GM21723 (cell line): ENCODE measurements at regions not wholly inside any gene's neighbourhood (a gene's known extent, or its start where the extent isn't known, plus 50 kb on each side); places are given as distances from the start of the nearest gene placed in this dataset.
"Not testable (repeated sequence)": the region's sequence is repeated elsewhere in the genome, so short reads cannot be mapped to it uniquely, and the experiment has no call there.

Experiments used
- ATAC-seq: cut with Tn5 transposase; IDR thresholded peaks from one replicate; pipeline ENCODE4 v1.9.1; 2021; ENCODE audit warnings: mild to moderate bottlenecking, moderate library complexity; ENCODE audit not compliant: unreplicated experiment

DNA sequence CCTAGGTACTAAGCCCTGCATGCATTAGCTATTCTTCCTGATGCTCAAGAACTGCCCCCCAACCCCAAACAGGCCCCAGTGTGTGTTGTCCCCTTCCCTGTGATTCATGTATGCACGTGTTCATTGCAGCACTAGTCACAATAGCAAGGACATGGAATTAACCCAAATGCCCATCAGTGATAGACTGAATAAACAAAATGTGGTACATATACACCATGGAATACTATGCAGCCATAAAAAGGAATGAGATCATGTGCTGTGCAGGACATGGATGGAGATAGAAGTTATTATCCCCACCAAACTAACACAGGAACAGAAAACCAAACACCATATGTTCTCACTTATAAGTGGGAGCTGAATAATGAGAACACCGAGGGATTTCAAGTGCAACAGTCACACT, 214.2 kb upstream of the SLC7A11 start:
- not testable (repeated sequence) for ATAC-seq

- ATAC-seq: no peak
Observed at GRCh38 chr4:138455097-138455496, 212.9 kb upstream of the SLC7A11 start.

DNA sequence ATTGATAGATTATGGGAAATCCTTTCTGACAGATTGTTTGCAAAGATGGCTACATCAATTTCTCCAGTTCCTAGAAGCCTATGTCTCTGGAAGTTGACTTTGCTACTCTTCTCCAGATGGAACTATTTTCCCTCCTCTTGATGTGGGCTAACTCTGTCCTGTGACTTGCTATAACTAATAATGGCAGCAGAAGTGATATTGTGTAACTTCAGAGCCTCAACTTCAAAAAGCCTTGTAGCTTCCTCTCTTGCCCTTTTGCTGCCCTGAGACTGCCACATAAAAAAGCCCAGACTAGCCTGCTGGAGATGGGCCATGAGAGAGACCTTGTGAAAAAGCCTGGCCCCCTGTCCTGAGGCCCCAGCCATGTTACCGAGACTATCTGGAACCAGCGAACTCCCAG, 210.7 kb upstream of the SLC7A11 start:
- no peak for ATAC-seq

DNA sequence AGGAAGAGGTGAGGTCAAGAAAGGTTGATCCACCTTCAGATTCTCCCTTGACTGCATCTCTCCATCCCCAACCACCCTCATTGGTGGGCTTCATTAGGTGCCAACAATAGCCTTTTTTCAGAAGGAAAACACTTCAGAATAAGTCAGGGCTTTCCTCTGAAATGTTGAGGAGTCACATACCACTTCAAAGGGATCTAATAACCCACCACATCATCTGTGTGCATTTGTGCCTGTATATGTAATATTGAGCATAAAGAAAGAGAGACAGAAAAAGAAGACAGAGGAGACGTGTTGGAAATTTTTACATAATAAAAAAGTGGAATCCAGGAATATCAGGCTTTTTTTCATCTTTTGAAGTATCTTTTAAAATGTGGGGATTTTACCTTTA, 209.1 kb upstream of the SLC7A11 start:
- no peak for ATAC-seq

GRCh38 chr4:138450546-138451275, 208.6 kb upstream of the SLC7A11 start:
- ATAC-seq: no peak

DNA sequence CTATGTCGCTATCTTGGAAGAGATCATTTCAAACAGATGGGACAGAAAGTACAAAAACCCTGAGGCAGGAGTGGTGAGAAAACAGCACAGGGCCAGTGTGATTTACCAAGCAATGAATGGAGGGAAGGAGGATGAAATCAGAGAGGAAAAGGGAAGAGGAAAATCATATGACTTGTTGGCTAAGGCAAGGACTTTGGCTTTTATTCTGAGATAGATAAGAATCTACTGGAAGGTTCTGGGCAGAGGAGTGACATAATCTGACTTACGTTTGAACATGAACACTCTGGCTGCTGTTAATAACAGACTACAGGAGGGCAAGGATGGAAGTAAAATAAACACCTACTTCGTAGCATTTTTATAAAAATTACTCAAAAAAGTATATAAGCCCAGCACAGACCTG, 207.8 kb upstream of the SLC7A11 start:
- no peak for ATAC-seq

GRCh38 chr4:138448169-138448568, 206.0 kb upstream of the SLC7A11 start:
- no peak for ATAC-seq

- ATAC-seq: no peak
Observed at GRCh38 chr4:138446456-138446855, 204.3 kb upstream of the SLC7A11 start.

DNA sequence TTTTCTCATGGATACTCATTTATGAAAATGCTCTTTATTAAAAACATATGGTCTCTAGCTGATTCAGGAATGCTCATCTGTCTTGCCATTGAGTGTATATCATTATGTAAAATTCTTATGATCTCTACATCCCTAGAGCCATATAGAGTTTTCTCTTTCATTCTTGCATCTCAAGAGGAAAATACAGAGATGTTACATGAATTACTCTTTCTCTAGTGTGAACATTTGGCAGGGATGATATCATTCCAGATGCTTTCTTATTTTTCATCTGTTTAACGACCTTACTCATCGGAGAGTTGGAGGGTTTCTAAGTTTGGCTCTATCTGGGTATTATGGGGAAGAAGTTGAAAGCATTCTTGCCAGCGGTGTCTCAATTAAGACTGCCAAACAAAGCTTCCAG, 202.9 kb upstream of the SLC7A11 start:
- no peak for ATAC-seq

GRCh38 chr4:138444260-138444659, 202.1 kb upstream of the SLC7A11 start:
- ATAC-seq: no peak

GRCh38 chr4:138439143-138439581, 197.0 kb upstream of the SLC7A11 start:
- no peak for ATAC-seq

DNA sequence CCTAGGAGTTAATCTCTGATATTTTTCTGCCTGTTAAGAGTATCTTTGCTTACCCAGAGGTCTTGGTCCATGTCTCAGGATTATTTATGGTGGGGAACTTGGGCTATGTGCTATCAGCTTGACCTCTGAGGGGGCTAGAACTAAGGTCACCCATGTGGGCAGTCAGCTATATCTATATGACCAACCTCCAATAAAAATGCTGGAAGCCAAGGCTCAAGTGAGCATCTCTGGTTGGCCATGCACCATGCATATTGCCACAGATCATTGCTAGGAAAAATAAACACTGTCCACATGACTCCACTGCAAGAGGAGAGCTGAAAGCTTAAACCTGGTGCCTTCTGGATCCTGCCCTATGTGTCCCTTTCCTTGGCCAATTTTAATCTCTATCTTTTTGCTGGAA, 196.5 kb upstream of the SLC7A11 start:
- ATAC-seq: no peak

- no peak for ATAC-seq
Observed at GRCh38 chr4:138437263-138437851, 195.2 kb upstream of the SLC7A11 start.

DNA sequence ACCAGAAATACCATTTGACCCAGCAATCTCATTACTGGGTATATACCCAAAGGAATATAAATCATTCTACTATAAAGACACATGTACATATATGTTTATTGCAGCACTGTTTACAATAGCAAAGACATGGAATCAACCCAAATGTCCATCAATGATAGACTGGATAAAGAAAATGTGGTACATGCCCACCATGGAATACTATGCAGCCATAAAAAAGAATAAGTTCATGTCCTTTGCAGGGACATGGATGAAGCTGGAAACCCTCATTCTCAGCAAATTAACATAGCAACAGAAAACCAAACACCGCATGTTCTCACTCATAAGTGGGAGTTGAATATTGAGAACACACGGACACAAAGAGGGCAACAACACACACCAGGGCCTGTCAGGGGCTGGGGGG, 193.6 kb upstream of the SLC7A11 start:
- not testable (repeated sequence) for ATAC-seq

GRCh38 chr4:138435046-138435445, 192.9 kb upstream of the SLC7A11 start:
- not testable (repeated sequence) for ATAC-seq

GRCh38 chr4:138428611-138429010, 186.5 kb upstream of the SLC7A11 start:
- no peak for ATAC-seq

DNA sequence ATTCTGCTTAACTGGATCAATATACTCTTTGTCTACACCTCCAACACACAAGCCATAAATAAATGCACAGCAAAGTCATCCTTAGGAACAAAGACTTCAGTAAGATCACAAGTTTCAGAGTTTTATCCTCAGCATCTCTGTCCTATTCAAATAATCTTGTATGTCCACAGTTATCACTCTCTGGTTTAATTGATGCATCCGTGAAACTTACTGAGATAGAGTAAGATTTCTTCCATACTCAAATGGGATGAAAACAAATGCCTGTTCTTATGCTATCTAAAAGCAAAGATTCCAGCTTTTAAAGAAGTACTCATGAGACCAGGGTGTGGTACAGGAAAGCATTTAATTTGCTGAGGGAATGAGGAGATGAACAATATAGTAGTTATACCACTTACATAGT, 184.6 kb upstream of the SLC7A11 start:
- no peak for ATAC-seq

- ATAC-seq: no peak
Observed at GRCh38 chr4:138420471-138420870, 178.3 kb upstream of the SLC7A11 start.

- no peak for ATAC-seq
Observed at GRCh38 chr4:138414202-138414601, 172.1 kb upstream of the SLC7A11 start.

GRCh38 chr4:138413273-138413672, 171.1 kb upstream of the SLC7A11 start:
- ATAC-seq: no peak

DNA sequence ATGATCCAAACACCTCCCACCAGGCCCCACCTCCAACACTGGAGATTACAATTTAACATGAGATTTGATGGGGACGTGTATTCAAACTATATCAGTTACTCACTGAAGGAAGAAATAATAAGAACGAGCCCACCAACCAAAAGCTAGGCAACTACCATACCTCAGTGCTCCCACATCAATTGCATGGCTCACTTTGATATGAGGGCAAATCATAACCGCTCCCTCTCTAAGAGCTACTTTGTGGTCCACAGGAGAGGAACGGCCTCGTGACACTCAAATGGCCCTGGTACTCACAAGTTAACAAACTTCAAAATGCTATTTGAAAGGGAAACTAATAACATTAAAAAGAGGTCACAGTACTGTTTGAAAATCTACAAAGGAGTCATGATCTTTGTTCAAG, 170.7 kb upstream of the SLC7A11 start:
- ATAC-seq: no peak

DNA sequence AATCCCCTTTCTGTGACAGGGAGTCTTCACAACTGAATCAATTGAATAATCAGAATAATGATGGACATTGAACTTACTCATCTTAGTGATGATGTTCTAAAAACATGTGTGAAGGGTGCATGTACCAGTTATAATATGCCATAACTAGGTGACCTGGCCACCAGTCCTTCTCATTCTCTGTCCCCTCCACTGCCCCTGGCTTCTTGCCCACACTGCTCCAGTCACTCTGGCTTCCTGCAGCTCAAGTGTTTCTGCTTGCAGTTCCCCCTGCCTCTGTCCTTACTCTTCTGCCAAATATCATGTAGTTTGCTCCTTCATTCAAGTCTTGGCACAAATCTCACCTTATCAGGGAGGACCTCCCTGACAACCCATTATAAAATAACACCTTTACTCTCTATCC, 168.1 kb upstream of the SLC7A11 start:
- ATAC-seq: no peak

DNA sequence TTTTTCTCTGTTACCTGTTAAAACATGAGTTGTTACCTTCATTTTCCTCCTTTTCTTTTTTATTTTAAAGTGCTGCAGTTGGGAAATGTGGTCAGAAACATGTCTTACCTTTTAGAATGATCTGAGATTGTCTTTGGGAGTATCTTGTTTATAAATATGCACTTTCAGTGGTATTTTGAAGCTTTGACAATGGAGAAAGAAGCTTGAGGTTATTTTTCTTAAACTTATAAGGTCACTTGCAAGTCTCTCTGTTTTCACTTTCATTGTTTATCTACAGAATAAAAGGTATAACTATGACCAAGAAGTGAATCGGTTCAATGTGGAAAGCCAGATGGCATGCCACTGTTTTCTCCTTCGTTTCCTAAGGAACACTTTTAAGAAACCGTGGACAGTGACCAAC, 167.5 kb upstream of the SLC7A11 start:
- peak; percentile 44 for ATAC-seq
